Keratinocyte (primary cell): ENCODE measurements at regions not wholly inside any gene's neighbourhood (a gene's known extent, or its start where the extent isn't known, plus 50 kb on each side); places are given as distances from the start of the nearest gene placed in this dataset.
A peak's percentile ranks its signal among the peaks of the same experiment; 100 is the strongest.

Experiments used
- CTCF ChIP-seq, 3 experiments: IDR thresholded peaks in 1 of 3; conservative IDR thresholded peaks in 1 of 3; optimal IDR thresholded peaks in 1 of 3; 2 replicates in 2 of 3; 3 replicates in 1 of 3; pipeline versions ENCODE3 to v1.5.1; 2011; ENCODE audit warnings: low read length in 3 of 3, mild to moderate bottlenecking in 3 of 3, moderate library complexity in 2 of 3, control low read depth in 1 of 3, inconsistent platforms in 1 of 3; ENCODE audit not compliant: insufficient read depth in 2 of 3; ENCODE audit errors: extremely low read depth in 1 of 3
- EZH2 ChIP-seq: IDR thresholded peaks from one replicate; pipeline ENCODE4 v1.6.1; 2012; ENCODE audit warnings: inconsistent platforms, mild to moderate bottlenecking, low read length, moderate library complexity

GRCh38 chr11:115869780-115870431 is 365.7 kb upstream of the CADM1 start:
- TF ChIP-seq CTCF (optimal IDR thresholded peaks at IDR 0.05 in 1 of 3, IDR thresholded peaks at IDR 0.05 in 1 of 3, conservative IDR thresholded peaks at IDR 0.05 in 1 of 3; ENCODE audit: extremely low read depth in 1 of 3, insufficient read depth in 2 of 3, low read length in 3 of 3) (peak; percentile 65 to 87 (median 80)), EZH2 (no peak)
